ENCODE measurements at regions not wholly inside any gene's neighbourhood (a gene's known extent, or its start where the extent isn't known, plus 50 kb on each side); places are given as distances from the start of the nearest gene placed in this dataset.

- no peak for DNase-seq
These were observed 50.6 kb upstream of the L3MBTL4 start for GRCh38 chr18:6465281-6465680.

DNA sequence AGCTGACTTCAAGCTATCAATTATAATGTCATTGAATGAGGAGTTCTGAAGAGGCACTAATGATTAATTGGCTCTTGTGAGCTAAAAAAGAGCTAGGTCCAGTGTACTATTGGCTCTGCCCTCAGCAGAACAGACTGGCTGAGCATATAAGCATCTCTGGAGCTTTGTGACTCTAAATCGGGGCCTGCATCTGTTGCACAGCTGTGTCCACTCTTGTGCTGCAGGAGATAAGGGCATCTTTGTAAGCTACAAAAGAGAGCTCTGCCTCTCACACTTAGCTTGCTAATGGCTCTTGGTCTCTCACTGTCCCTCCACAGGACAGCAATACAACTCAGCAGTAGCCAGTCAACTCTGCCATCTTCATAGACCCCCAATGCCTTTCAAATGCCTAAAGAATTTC, 61.5 kb upstream of the L3MBTL4 start:
- no peak for DNase-seq

DNA sequence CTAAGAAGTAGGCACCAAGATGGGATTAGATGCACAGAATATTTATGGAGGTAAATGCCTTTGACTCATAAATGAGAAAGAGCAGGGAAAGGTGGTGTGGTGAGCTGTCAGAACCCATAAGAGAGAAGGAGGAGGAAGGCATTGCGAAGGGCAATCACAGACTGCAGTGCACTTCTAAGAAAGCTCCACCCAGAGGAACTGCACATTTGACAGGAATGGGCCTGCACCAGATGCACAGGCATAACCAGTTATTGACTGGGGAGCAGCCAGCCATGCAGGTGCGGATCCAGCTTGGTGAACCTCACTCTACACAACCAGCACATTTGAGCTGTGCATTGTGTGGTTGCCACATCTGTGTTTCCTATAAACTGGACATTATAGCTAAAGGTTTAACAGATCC, 62.2 kb upstream of the L3MBTL4 start:
- DNase-seq: no peak

DNA sequence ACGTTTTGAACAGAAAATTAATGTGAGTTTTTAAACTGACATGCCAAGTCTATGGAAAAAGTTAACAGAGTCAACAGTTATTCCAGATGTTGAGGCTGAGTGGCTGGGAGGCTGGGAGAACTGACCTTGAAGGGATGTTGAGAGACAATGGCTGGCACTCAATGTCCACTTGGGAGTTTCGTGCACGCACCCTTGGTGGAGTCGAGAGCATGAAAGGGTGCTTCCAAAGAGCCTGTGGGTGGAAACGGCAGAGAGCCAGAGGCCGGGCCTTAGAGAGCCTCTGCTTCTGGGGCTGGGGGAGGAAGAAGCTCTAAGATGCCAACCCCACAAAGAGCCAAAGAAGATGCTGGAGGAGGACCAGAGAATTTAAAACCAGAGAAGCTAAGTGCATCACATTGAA, 63.4 kb upstream of the L3MBTL4 start:
- DNase-seq: no peak

DNA sequence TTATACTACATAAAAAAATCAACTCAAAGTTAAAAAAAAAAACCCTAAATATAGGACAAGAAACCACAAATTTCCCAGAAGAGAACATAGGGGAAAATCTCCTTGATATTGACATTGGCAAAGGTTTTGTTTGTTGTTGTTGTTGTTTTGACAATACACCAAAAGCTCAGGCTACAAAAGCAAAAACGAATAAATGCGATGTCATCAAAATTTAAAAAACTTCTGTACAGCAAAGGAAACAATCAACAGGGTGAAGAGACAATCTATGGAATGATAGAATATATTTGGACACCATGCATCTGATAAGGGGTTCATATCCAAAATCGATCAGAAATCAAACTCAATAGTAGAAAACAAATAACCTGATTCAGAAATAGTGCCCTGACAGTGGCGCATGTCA, 65.0 kb upstream of the L3MBTL4 start:
- no peak for DNase-seq

- DNase-seq: no peak
These were observed 67.7 kb upstream of the L3MBTL4 start for GRCh38 chr18:6482198-6482977.

- no peak for DNase-seq
These were observed 69.9 kb upstream of the L3MBTL4 start for GRCh38 chr18:6484659-6485058.

DNA sequence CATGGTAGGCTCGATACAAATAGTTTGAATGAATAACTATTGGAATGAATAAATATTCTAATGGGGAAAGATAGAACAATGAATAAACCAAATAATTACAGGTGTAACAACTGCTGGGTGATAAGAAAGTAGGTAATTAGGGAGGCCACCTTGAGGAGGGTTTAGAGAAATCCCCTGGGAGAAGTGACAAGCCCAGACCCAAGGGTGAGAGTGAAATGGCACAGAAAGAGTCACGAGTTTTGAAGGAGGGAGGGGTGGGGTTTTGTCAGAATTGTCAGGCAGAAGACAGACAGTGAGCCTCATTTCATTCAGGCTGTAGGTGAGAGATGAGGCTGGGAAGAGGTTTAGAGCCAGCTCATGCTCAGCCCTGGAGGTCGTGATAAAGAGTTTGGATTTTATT, 71.6 kb upstream of the L3MBTL4 start:
- DNase-seq: no peak

DNA sequence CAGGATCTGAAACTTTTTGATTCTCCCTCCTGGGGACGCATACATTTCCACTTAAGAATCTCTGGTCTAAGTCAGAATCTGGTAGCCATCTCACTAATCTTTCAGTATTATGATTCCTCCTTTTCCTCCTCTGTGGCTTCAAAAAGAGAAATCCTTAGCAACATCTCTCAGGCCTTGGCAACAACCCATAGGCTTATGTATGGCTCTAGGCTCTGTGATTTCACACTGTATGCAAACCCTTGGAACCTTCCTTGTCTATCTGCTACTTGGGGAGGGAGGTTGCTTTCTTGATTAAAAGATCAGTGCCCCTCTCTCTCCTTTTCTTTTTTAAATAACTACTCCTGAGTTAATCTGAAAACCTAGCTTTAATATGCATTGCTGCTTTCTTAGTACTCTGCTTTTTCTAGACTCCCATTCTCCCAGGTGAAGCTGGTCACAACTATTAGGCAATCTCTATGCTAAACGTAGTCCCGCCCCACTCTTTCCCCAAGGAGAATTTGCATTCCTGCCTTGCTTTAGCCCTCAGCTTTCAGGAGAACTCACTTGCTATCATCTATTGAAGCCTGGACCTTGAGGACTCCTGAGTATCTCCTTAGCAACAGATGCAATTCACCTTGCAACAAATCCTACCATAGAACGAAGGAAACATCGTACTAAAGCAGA, 72.2 kb upstream of the L3MBTL4 start:
- DNase-seq: no peak

- no peak for DNase-seq
These were observed 73.3 kb upstream of the L3MBTL4 start for GRCh38 chr18:6487968-6488367.

- no peak for DNase-seq
These were observed 74.2 kb upstream of the L3MBTL4 start for GRCh38 chr18:6488956-6489355.

DNA sequence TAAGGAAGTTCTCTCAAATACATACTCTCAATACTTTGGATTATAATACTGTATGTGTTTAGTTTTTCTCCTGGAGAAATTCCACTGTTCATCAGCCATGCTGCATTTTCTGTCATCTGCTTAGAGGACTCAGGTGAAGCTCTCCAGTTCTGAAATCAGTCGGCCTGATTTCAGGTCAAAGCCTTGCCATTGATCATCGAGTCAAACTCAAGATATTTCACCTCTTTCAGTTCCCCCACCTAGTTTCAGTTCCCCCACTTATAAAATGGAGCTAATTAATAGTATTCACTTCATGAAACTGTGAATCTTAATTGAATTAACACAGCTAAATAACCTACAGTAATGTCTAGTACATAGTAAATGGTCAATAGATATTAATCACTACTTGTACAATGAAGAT, 75.3 kb upstream of the L3MBTL4 start:
- no peak for DNase-seq

- no peak for DNase-seq
These were observed 78.5 kb upstream of the L3MBTL4 start for GRCh38 chr18:6493194-6493593.

- DNase-seq: no peak
These were observed 80.8 kb upstream of the L3MBTL4 start for GRCh38 chr18:6495536-6495935.

GRCh38 chr18:6497543-6497942, 82.8 kb upstream of the L3MBTL4 start:
- no peak for DNase-seq

DNA sequence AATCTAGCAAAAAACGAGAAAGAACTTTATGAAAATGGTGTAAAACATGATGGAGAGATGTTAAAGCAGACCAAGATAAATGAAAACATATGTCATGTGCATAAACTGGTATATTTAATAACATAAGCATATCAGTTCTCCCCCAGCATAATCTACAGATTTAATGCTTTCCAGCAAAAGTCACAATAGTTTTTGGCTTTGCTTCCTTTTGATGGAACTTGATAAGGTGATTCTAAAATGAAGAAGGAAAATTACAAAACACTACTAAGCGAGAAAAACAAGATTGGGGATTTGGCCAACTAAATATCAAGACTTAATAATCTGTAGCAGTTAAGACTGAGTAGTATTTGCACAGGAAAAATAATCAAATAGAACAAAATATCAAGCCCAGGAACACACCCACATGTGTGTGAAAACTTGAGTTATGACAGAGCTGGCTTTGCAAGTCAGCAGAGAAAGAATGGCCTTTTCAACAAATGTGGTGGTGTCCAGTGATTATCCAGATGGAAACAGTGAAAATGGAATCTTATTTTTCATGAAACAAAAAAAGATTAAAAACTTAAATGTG, 83.7 kb upstream of the L3MBTL4 start:
- DNase-seq: no peak

GRCh38 chr18:6504605-6505497, 90.1 kb upstream of the L3MBTL4 start:
- DNase-seq: no peak

DNA sequence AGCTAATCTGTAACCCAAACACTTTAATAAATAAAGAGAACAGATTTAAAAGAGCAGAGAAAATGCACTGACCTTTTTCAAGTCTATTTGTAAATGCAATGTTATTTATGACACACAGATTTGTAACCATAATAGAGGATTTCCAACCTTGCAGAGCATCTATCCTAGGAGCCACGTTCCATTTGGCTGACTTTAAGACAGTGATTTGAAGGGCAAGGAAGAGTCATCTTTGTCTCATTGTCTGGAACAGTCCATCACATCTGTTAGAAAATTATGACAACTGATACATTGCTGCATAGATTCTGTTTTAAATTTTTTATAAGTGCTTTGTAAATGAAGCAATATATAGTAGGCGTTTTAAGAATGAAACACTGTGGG, 90.8 kb upstream of the L3MBTL4 start:
- DNase-seq: no peak

DNA sequence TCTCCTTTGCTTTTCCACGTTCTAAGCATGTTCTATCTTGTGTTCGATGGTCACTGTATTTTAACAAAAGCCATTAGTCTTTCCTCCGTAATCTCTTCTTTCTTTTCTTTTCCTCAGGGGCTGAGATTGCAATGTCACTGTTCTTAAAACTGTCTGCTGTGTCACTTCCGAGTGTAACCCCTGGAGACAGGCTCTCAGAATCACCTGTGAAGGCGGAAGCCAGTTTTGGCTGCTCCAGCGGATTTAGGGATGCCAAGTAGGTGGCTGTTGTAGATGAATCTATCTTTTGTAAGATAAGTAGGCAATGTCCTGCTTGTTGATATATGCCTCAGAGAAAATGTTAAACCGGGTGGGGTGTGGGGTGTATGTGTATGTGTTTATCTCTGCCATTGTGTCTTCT, 94.7 kb upstream of the L3MBTL4 start:
- DNase-seq: no peak

DNA sequence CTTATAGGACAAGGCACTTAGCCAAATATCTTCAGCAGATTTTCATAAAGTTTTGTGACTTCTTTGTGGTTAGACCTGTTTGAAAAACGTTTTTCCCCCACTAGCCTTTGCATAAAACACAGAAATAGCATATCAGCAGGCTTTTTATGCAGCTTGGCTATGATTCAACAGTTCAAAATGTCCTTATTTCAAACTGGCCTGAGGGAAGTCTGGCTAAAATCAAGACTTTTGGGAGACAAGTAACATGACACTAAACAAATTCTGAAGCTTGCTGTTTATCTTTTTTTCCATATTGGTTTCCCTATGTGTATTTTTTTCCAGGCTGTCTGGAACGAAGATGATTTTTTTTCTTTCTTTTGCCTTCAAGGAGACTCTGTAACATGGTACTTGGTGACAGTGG, 95.1 kb upstream of the L3MBTL4 start:
- DNase-seq: no peak

DNA sequence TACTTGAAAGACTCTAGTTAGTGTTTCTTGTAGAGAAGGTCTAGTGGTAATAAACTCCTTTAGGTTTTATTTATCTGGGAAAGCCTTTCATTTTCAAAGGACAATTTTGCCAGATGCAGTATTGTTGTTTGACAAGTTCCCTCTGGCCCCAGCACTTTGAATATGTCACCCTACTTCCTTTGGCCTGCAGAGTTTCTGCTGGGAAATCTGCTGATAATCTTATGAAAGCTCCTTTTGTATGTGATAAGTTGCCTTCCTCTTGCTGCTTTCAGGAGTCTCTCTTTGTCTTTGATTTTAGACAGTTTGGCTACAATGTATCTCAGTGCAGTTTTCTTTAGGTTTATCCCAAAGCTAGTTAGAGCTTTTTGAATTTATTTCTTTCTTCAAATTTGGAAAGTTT, 106.2 kb upstream of the L3MBTL4 start:
- DNase-seq: no peak

- DNase-seq: no peak
These were observed 107.2 kb upstream of the L3MBTL4 start for GRCh38 chr18:6521803-6522418.

- no peak for DNase-seq
These were observed 110.9 kb upstream of the L3MBTL4 start for GRCh38 chr18:6525604-6526003.

Data from amniotic stem cell (primary cell).